HG03025 (cell line): ENCODE measurements at regions not wholly inside any gene's neighbourhood (a gene's known extent, or its start where the extent isn't known, plus 50 kb on each side); places are given as distances from the start of the nearest gene placed in this dataset.
"Not testable (repeated sequence)": the region's sequence is repeated elsewhere in the genome, so short reads cannot be mapped to it uniquely, and the experiment has no call there.

Experiments used
- ATAC-seq: cut with Tn5 transposase; IDR thresholded peaks from one replicate; pipeline ENCODE4 v1.9.1; 2021; ENCODE audit warnings: mild to moderate bottlenecking, moderate library complexity; ENCODE audit not compliant: unreplicated experiment, low FRiP score

- ATAC-seq: no peak
These were observed 217.3 kb downstream of the ETAA1 start for GRCh38 chr2:67614454-67614853.

- ATAC-seq: peak; percentile 70
These were observed 219.6 kb downstream of the ETAA1 start for GRCh38 chr2:67616749-67617148.

- no peak for ATAC-seq
These were observed 222.1 kb downstream of the ETAA1 start for GRCh38 chr2:67619204-67619603.

DNA sequence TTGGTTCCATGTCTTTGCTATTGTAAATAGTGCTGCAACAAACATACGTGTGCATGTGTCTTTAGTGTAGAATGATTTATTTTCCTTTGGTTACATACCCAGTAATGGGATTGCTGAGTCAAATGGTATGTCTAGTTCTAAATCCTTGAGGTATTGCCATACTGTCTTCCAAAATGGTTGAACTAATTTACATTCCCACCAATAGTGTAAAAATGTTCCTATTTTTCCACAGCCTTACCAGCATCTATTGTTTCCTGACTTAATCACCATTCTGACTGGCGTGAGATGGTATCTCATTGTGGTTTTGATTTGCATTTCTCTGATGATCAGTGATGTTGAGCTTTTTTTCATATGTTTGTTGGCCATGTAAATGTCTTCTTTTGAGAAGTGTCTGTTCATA, 226.6 kb downstream of the ETAA1 start:
- not testable (repeated sequence) for ATAC-seq

GRCh38 chr2:67625178-67625577, 228.0 kb downstream of the ETAA1 start:
- ATAC-seq: no peak

DNA sequence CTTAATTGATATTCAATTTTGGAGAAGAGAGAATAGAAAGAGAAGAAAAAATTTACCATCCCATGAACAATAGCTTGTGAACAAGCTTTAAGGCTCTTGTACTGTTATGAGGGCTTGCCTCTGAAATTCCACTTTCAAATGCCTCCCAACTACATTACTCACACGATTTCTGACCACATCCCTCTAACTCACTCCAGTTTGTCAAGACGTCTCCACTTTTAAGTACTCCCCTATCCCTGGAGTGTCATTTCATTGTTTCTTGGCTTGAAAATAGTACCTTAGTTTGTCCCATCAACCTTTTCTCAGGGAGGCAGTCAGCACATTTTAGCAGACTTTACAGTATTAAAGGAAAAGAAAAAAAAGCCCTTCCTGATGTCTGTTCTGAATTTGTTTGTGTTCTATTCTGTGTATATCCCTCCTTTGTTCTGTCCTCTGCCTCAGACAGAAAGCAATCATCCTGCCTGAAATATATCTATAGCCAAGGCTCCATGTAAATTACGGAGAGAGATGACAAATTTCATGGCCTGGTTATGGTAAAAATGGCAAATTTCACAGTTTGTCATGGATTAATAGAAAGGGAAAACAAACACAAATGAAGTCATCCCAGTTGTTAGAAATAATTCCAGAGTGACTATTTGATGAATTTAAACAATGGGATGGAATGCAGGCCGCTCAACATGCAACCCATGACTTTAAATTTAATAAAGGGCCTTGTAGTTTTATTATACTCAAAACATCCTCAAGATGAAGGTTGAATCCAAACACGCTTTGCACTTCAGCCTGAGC, 228.8 kb downstream of the ETAA1 start:
- no peak for ATAC-seq

DNA sequence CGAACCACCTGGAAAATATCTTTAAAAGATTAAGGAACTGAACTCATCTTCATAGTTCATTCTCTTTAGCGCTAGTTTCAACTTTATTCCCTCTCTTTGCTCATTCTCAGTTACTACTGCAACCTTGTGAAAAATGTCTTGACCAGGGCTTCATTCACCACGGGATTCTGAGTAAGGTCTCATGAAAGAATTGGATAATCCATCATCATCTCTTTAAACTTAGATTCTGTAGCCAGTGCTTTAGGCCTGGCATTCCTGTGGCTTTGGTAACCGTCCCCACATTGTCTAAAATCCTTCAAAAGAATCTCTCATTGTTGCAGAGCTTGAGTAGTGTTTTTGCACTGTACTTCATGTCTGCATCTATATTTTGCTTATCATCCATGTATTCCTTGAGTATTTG, 229.5 kb downstream of the ETAA1 start:
- no peak for ATAC-seq

GRCh38 chr2:67627456-67628207, 230.5 kb downstream of the ETAA1 start:
- ATAC-seq: no peak

GRCh38 chr2:67628892-67629291, 231.8 kb downstream of the ETAA1 start:
- no peak for ATAC-seq

DNA sequence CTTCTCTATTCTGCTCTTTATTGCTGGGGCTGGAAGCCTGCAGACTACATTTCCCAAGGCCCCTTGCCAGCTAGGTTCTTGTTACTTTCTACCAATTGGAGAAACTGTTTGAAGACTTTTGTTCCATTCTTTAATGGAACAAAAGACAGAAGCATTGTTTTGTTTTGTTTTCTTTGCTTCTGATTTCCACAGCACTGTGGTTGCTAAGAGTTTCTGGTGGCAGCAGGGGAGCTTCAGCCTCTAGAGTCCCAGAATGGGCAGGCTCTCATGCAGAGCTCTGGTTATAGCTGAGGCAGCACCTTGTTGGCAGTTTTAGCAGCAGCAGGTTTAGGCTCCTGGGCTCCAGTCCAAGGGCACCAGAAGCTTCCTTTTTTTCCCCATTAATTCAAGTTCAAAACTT, 234.3 kb downstream of the ETAA1 start:
- ATAC-seq: no peak

DNA sequence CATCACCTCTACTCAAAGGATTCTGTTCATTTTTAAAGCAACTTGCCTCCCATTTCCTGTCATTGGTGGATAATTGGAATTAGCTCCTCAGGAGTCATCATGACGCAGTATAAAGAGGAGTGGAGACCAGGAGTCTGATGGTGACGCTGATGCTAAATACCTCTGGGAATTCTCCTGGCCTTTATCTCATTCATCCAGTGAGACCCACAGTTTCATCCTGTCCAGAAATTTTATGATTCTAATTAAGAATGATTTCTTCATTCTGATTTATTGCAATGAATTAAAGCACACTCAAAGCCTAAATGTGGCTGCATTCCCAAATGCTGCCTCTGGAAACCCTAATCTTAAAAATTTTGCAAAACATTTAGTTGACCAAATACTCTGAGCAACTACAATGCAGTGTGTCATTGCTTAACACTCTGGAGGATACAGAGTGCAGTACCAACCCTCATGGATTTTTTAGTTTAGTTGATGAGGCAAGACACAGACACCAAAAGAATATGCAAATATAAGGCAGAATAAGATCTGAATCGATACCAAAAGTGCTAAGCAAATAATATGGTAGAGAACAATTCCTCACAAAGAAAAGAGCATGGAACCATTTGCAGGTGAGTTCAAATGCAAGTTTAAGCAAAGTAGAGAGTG, 236.2 kb downstream of the ETAA1 start:
- no peak for ATAC-seq

GRCh38 chr2:67638146-67638545, 241.0 kb downstream of the ETAA1 start:
- no peak for ATAC-seq

DNA sequence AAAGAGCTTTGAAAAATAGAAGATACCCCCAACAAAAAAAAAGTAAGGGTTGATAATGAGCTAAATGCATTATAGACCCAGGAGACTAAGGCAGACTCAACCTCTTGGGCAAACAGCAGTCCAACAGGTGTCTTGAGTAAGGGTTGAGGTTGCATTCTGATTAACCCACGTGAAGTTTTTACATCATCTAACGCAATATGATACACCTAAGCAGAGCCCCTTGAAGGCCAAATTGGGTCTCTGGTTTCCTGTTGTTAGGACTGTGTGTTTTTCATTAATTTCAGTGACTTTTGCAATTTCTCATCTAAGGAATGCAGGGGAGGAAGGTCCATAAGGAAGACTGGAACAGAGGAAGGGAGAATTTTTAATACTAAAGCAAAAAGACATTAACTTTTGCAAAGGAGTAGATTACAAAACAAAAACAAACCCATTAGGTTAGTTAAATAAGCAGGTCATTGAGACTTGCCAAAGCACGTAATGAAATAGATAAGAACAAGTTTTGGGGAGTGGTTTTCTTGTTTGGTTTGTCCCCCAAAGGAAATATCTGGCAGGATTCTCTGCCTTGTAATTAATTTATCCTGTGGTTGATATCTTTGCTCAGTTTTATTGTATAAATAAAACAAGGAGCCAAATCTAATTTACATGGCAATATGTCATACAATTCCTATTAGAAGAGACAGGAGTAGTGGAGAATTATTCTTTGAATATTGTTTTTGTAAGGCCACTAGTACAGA, 244.3 kb downstream of the ETAA1 start:
- no peak for ATAC-seq

GRCh38 chr2:67642046-67642382, 244.9 kb downstream of the ETAA1 start:
- ATAC-seq: no peak

GRCh38 chr2:67642961-67643360, 245.8 kb downstream of the ETAA1 start:
- no peak for ATAC-seq

GRCh38 chr2:67645280-67646138, 248.4 kb downstream of the ETAA1 start:
- no peak for ATAC-seq

DNA sequence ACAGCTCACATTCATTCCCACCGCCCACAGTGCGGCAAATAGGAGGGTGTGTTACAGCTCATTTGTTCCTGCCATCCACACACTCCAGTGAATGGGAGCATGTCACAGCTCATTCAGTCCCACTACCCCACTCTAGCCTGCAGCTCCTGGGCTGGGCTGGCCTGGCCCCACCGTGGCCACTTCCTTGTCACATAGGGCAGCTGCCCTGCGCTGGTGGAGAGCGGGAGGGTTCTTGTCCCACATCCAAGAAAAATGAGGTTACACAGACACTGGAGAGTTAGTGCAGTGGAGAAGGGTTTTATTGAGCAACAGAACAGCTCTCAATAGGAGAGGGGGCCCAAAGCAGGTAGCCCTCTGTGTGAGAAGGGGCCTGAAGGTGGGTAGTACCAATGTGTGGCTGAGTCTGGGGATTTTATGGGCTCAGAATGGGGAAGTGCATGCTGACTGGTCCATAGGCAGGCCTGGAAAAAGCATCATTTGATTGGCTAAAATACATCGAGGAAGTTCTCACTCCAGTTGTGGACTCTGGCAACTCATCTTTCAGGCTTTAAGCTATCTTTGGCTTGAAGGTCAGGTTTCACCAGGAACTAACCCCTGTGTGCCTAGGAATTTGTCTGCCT, 249.7 kb downstream of the ETAA1 start:
- ATAC-seq: no peak

DNA sequence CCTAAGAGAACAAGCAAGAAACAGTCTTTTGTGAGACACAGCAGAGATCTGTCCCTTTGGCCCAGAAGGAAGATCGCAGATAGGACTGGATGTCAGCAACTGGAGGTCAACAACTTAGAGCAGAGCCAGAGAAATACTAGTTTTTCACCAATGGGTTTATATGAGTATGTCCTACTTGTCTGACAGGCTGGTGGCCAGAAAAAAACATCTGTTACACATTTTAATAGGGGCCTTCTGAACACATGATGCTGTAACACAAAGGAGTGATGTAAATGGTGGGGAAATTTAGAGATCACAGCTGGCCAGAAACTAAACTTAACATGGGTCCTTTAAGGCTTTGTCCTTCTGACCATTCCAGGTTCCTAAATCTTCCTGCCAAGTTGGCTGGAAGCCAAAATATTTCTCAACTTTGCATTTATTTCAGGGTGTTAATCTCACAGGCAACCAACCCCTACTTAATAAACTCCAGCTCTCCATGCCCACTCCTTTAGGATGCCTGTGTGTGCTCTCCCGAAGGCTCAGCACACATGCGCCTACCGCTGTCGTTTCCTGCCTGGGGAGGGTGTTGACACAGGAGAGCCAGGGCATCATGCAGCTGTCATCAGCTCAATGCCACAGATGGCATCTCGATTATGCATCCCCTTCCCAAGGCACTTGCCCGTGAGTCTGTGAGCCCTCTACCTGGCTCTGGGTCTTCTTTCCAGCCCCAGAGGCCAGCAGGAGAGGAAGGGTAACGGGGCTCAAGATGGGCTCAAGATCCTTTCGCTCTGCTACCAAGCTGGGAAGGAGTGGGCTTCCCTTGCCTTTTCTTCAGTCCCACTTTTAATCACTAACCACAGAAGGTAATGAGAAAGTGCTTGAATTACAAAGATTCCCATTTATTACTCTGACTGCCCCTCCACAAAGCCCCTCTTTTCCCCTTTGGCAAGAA, 252.5 kb downstream of the ETAA1 start:
- no peak for ATAC-seq
